ENCODE measurements at regions not wholly inside any gene's neighbourhood (a gene's known extent, or its start where the extent isn't known, plus 50 kb on each side); places are given as distances from the start of the nearest gene placed in this dataset.

DNA sequence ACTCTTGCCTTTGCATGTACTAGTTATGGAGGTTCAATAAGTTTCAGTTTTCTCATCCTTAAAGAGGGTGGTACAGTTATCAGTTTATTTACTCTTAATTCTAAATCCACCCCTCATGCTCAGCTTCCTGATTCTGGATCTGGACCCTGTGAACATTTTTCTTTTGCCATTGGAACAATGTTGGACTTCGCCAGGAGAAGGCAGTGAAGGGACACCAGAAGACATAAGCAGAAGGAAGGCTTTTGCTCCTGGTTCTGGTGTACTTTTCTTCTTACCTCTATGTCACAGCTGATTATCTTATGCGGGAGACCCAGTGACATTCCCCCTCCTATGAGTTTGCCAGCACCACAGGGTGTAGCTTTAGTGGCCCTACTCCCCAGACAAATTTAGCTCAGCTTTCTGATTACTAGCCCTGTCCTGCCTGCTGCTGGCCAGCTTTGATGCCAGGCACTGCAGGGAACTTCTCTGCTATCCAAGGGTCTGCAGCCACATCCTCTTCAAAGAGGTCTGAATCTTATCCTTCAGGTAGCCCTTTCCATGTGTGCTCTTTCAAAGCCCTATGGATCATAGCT is 466.3 kb upstream of the EPHA3 start:
- no peak for ATAC-seq

DNA sequence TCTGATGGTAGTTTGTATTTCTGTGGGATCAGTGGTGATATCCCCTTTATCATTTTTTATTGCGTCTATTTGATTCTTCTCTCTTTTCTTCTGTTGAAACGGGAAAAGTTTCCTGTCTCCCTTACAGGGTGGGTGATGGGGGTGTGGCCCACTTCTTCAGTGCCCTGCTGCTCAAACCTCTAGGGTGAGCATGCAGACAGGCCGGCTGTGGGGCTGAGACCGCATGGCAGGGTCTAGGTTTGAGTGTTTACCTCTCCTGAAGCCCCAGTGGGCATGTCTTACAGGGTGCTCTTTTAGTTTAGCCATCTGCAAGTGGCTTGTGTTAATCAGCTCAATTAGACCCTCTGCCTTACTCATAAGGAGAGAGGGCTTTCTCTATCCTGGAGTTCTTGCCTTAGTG is 450.0 kb upstream of the EPHA3 start:
- no peak for ATAC-seq
- TF ChIP-seq, protein P1, sequence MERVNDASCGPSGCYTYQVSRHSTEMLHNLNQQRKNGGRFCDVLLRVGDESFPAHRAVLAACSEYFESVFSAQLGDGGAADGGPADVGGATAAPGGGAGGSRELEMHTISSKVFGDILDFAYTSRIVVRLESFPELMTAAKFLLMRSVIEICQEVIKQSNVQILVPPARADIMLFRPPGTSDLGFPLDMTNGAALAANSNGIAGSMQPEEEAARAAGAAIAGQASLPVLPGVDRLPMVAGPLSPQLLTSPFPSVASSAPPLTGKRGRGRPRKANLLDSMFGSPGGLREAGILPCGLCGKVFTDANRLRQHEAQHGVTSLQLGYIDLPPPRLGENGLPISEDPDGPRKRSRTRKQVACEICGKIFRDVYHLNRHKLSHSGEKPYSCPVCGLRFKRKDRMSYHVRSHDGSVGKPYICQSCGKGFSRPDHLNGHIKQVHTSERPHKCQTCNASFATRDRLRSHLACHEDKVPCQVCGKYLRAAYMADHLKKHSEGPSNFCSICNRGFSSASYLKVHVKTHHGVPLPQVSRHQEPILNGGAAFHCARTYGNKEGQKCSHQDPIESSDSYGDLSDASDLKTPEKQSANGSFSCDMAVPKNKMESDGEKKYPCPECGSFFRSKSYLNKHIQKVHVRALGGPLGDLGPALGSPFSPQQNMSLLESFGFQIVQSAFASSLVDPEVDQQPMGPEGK (CRISPR knock-in tag; IDR thresholded peaks at IDR 0.05; ENCODE audit: borderline replicate concordance) = no peak
- no peak for TF ChIP-seq ZNF70 (CRISPR knock-in tag; IDR thresholded peaks at IDR 0.05)
- TF ChIP-seq, protein P2, sequence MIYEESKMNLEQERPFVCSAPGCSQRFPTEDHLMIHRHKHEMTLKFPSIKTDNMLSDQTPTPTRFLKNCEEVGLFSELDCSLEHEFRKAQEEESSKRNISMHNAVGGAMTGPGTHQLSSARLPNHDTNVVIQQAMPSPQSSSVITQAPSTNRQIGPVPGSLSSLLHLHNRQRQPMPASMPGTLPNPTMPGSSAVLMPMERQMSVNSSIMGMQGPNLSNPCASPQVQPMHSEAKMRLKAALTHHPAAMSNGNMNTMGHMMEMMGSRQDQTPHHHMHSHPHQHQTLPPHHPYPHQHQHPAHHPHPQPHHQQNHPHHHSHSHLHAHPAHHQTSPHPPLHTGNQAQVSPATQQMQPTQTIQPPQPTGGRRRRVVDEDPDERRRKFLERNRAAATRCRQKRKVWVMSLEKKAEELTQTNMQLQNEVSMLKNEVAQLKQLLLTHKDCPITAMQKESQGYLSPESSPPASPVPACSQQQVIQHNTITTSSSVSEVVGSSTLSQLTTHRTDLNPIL (CRISPR knock-in tag; IDR thresholded peaks at IDR 0.05; ENCODE audit: low read depth) = no peak
- TF ChIP-seq SNAI2 (CRISPR knock-in tag; IDR thresholded peaks at IDR 0.05) = no peak
- TF ChIP-seq, protein P3, sequence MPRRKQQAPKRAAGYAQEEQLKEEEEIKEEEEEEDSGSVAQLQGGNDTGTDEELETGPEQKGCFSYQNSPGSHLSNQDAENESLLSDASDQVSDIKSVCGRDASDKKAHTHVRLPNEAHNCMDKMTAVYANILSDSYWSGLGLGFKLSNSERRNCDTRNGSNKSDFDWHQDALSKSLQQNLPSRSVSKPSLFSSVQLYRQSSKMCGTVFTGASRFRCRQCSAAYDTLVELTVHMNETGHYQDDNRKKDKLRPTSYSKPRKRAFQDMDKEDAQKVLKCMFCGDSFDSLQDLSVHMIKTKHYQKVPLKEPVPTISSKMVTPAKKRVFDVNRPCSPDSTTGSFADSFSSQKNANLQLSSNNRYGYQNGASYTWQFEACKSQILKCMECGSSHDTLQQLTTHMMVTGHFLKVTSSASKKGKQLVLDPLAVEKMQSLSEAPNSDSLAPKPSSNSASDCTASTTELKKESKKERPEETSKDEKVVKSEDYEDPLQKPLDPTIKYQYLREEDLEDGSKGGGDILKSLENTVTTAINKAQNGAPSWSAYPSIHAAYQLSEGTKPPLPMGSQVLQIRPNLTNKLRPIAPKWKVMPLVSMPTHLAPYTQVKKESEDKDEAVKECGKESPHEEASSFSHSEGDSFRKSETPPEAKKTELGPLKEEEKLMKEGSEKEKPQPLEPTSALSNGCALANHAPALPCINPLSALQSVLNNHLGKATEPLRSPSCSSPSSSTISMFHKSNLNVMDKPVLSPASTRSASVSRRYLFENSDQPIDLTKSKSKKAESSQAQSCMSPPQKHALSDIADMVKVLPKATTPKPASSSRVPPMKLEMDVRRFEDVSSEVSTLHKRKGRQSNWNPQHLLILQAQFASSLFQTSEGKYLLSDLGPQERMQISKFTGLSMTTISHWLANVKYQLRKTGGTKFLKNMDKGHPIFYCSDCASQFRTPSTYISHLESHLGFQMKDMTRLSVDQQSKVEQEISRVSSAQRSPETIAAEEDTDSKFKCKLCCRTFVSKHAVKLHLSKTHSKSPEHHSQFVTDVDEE (CRISPR knock-in tag; IDR thresholded peaks at IDR 0.05) = no peak
- no peak for TF ChIP-seq ZFP30 (CRISPR knock-in tag; IDR thresholded peaks at IDR 0.05)

More for the DNA sequence above, 466.3 kb upstream of the EPHA3 start:
- no peak for TF ChIP-seq ISL1 (CRISPR knock-in tag; IDR thresholded peaks at IDR 0.05)
- TF ChIP-seq CSDC2 (CRISPR knock-in tag; IDR thresholded peaks at IDR 0.05) = no peak
- TF ChIP-seq, protein P4, sequence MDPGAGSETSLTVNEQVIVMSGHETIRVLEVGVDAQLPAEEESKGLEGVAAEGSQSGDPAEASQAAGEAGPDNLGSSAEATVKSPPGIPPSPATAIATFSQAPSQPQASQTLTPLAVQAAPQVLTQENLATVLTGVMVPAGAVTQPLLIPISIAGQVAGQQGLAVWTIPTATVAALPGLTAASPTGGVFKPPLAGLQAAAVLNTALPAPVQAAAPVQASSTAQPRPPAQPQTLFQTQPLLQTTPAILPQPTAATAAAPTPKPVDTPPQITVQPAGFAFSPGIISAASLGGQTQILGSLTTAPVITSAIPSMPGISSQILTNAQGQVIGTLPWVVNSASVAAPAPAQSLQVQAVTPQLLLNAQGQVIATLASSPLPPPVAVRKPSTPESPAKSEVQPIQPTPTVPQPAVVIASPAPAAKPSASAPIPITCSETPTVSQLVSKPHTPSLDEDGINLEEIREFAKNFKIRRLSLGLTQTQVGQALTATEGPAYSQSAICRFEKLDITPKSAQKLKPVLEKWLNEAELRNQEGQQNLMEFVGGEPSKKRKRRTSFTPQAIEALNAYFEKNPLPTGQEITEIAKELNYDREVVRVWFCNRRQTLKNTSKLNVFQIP (CRISPR knock-in tag; IDR thresholded peaks at IDR 0.05; ENCODE audit: borderline replicate concordance, low read depth) = no peak
- no peak for TF ChIP-seq SNAI2 (CRISPR knock-in tag; IDR thresholded peaks at IDR 0.05)
- TF ChIP-seq, protein P2 (CRISPR knock-in tag; IDR thresholded peaks at IDR 0.05; ENCODE audit: low read depth) = no peak
- no peak for TF ChIP-seq PPARA (CRISPR knock-in tag; IDR thresholded peaks at IDR 0.05; ENCODE audit: borderline replicate concordance)
- TF ChIP-seq, protein P5, sequence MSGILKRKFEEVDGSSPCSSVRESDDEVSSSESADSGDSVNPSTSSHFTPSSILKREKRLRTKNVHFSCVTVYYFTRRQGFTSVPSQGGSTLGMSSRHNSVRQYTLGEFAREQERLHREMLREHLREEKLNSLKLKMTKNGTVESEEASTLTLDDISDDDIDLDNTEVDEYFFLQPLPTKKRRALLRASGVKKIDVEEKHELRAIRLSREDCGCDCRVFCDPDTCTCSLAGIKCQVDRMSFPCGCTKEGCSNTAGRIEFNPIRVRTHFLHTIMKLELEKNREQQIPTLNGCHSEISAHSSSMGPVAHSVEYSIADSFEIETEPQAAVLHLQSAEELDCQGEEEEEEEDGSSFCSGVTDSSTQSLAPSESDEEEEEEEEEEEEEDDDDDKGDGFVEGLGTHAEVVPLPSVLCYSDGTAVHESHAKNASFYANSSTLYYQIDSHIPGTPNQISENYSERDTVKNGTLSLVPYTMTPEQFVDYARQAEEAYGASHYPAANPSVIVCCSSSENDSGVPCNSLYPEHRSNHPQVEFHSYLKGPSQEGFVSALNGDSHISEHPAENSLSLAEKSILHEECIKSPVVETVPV (CRISPR knock-in tag; IDR thresholded peaks at IDR 0.05) = no peak
- TF ChIP-seq, protein P3 (CRISPR knock-in tag; IDR thresholded peaks at IDR 0.05) = no peak
- TF ChIP-seq TOX (CRISPR knock-in tag; IDR thresholded peaks at IDR 0.05; ENCODE audit: borderline replicate concordance) = no peak

DNA sequence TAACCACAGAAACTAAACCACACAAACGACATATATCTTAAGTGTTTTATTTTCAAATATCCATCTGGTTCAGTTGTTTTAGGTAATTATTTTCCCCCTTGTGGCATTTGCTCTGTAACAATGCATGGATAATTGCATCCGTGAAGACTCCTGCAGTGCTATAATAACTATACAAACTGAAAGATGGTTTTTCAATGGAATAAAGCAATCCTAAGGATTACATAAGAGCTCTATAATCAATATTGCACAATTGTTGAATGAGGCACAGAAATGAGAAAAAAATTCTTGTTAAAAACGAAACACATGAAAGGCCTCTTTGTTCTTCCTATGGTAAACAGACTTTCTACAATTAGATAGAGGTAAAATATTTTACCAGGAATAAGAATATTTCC is 446.0 kb upstream of the EPHA3 start:
- no peak for ATAC-seq
- no peak for TF ChIP-seq ESRRG (CRISPR knock-in tag; IDR thresholded peaks at IDR 0.05)
- TF ChIP-seq, protein P1 (CRISPR knock-in tag; IDR thresholded peaks at IDR 0.05; ENCODE audit: borderline replicate concordance) = no peak
- TF ChIP-seq TOX (CRISPR knock-in tag; IDR thresholded peaks at IDR 0.05; ENCODE audit: borderline replicate concordance) = no peak
- no peak for TF ChIP-seq BACH2 (CRISPR knock-in tag; IDR thresholded peaks at IDR 0.05; ENCODE audit: borderline replicate concordance)
- no peak for TF ChIP-seq CSDC2 (CRISPR knock-in tag; IDR thresholded peaks at IDR 0.05)

Data from SK-N-SH treated with all-trans-retinoic acid at 6 μM for 48 hours (cell line).